ENCODE measurements at regions not wholly inside any gene's neighbourhood (a gene's known extent, or its start where the extent isn't known, plus 50 kb on each side); places are given as distances from the start of the nearest gene placed in this dataset.

- ChIA-PET POLR2A (no interaction called here), CTCF (no interaction called here)
- ATAC-seq (ENCODE audit: low read depth), result no peak
- Mint-ChIP-seq H3K27ac (no peak overlapping the region), H3K27me3 (no peaks in the 10 kb centered on the region), H3K36me3 (ENCODE audit: low read depth) (no peaks in the 10 kb centered on the region), H3K9me3 (no peaks in the 10 kb centered on the region), H3K4me3 (no peak overlapping the region), H3K4me1 (no peaks in the 10 kb centered on the region)
- TF ChIP-seq, protein P1, sequence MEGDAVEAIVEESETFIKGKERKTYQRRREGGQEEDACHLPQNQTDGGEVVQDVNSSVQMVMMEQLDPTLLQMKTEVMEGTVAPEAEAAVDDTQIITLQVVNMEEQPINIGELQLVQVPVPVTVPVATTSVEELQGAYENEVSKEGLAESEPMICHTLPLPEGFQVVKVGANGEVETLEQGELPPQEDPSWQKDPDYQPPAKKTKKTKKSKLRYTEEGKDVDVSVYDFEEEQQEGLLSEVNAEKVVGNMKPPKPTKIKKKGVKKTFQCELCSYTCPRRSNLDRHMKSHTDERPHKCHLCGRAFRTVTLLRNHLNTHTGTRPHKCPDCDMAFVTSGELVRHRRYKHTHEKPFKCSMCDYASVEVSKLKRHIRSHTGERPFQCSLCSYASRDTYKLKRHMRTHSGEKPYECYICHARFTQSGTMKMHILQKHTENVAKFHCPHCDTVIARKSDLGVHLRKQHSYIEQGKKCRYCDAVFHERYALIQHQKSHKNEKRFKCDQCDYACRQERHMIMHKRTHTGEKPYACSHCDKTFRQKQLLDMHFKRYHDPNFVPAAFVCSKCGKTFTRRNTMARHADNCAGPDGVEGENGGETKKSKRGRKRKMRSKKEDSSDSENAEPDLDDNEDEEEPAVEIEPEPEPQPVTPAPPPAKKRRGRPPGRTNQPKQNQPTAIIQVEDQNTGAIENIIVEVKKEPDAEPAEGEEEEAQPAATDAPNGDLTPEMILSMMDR (IDR thresholded peaks at IDR 0.05), result no peak
- no peak for DNase-seq
- intact Hi-C loops (cut with micrococcal nuclease), result no loop called here
Observed at GRCh38 chr2:188016917-188017316, 274.8 kb upstream of the GULP1 start.

- DNase-seq (no peak), ATAC-seq (ENCODE audit: low read depth) (no peak)
- Mint-ChIP-seq H3K4me1 (no peaks in the 10 kb centered on the region), H3K9me3 (no peaks in the 10 kb centered on the region), H3K27ac (no peak overlapping the region), H3K4me3 (no peak overlapping the region), H3K27me3 (no peaks in the 10 kb centered on the region), H3K36me3 (ENCODE audit: low read depth) (no peaks in the 10 kb centered on the region)
- intact Hi-C loops (cut with micrococcal nuclease), result no loop called here
- ChIA-PET CTCF (interaction anchor here (0.7 kb wide), 1 partner anchor 23 kb away, joined by 3 read pairs; no protein-coding TSS in a partner anchor), POLR2A (no interaction called here)
- TF ChIP-seq, protein P1 (IDR thresholded peaks at IDR 0.05), result no peak
Observed at GRCh38 chr2:188022389-188022788, 269.3 kb upstream of the GULP1 start.

DNA sequence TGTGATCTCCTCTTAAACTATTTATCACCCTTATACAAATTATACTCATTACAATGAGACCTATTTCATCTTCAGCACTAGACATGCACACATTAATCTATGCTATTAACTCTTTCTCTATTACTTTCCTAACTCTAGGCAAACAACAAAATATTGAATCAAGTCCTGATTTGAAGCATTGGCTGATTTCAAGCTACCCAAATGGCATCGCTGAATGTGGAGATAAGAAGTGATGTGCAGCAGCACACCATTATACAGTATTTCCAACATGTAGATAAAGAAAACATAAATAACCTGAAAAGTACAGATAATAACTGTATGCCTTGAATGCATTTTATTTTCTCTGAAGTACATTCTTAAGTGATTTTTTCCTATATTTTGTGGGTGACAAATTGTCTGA, 268.6 kb upstream of the GULP1 start:
- Mint-ChIP-seq H3K4me1 (no peaks in the 10 kb centered on the region), H3K4me3 (no peak overlapping the region), H3K9me3 (no peaks in the 10 kb centered on the region), H3K36me3 (ENCODE audit: low read depth) (no peaks in the 10 kb centered on the region), H3K27me3 (no peaks in the 10 kb centered on the region), H3K27ac (no peak overlapping the region)
- intact Hi-C loops (cut with micrococcal nuclease), result no loop called here
- POLR2A ChIA-PET, result no interaction called here
- CTCF ChIA-PET, result no interaction called here
- TF ChIP-seq, protein P1 (IDR thresholded peaks at IDR 0.05), result no peak
- ATAC-seq (ENCODE audit: low read depth), result no peak
- DNase-seq, result no peak

- TF ChIP-seq, protein P1 (IDR thresholded peaks at IDR 0.05), result no peak
- H3K4me3 Mint-ChIP-seq, result no peak overlapping the region
- no peaks in the 10 kb centered on the region for H3K27me3 Mint-ChIP-seq
- intact Hi-C loops (cut with micrococcal nuclease), result no loop called here
- DNase-seq (no peak), ATAC-seq (ENCODE audit: low read depth) (no peak)
- POLR2A ChIA-PET, result no interaction called here
- no peaks in the 10 kb centered on the region for H3K36me3 Mint-ChIP-seq (ENCODE audit: low read depth)
- H3K4me1 Mint-ChIP-seq, result no peaks in the 10 kb centered on the region
- CTCF ChIA-PET, result no interaction called here
- H3K9me3 Mint-ChIP-seq, result no peaks in the 10 kb centered on the region
- H3K27ac Mint-ChIP-seq, result no peak overlapping the region
Observed at GRCh38 chr2:188024811-188025210, 266.9 kb upstream of the GULP1 start.

- intact Hi-C loops (cut with micrococcal nuclease), result no loop called here
- no peaks in the 10 kb centered on the region for H3K4me1 Mint-ChIP-seq
- no peaks in the 10 kb centered on the region for H3K36me3 Mint-ChIP-seq (ENCODE audit: low read depth)
- ChIA-PET POLR2A (no interaction called here), CTCF (no interaction called here)
- ATAC-seq (ENCODE audit: low read depth), result no peak
- TF ChIP-seq, protein P1 (IDR thresholded peaks at IDR 0.05), result no peak
- H3K9me3 Mint-ChIP-seq, result no peaks in the 10 kb centered on the region
- H3K27me3 Mint-ChIP-seq, result no peaks in the 10 kb centered on the region
- no peak overlapping the region for H3K4me3 Mint-ChIP-seq
- DNase-seq, result no peak
- no peak overlapping the region for H3K27ac Mint-ChIP-seq
Observed at GRCh38 chr2:188028739-188029138, 262.9 kb upstream of the GULP1 start.
